ENCODE measurements at regions not wholly inside any gene's neighbourhood (a gene's known extent, or its start where the extent isn't known, plus 50 kb on each side); places are given as distances from the start of the nearest gene placed in this dataset.

DNA sequence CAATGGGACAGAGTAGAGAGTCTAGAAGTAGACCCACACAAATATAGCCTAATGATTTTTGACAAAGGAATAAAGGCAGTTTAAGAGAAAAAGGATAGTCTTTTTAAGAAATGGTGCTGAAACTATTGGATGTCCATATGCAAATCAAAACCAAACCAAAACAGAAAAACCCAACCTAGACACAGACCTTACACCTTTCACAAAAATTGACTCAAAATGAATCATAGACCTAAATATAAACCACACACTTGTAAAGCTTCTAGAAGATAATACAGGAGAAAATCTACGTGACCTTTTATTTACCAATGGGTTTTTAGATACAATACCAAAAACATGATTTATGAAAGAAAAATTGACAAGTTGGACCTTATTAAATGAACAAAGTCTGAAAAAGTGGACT, 66.4 kb upstream of the MPHOSPH6 start:
- TF ChIP-seq, protein P1, sequence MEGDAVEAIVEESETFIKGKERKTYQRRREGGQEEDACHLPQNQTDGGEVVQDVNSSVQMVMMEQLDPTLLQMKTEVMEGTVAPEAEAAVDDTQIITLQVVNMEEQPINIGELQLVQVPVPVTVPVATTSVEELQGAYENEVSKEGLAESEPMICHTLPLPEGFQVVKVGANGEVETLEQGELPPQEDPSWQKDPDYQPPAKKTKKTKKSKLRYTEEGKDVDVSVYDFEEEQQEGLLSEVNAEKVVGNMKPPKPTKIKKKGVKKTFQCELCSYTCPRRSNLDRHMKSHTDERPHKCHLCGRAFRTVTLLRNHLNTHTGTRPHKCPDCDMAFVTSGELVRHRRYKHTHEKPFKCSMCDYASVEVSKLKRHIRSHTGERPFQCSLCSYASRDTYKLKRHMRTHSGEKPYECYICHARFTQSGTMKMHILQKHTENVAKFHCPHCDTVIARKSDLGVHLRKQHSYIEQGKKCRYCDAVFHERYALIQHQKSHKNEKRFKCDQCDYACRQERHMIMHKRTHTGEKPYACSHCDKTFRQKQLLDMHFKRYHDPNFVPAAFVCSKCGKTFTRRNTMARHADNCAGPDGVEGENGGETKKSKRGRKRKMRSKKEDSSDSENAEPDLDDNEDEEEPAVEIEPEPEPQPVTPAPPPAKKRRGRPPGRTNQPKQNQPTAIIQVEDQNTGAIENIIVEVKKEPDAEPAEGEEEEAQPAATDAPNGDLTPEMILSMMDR (IDR thresholded peaks at IDR 0.05), result no peak
- TF ChIP-seq YY1 (IDR thresholded peaks at IDR 0.05; ENCODE audit: low read depth), result no peak
- no peak for TF ChIP-seq RAD21 (IDR thresholded peaks at IDR 0.05; ENCODE audit: low read length)
- no peak for TF ChIP-seq JUND (IDR thresholded peaks at IDR 0.05)
- no peak for TF ChIP-seq REST (IDR thresholded peaks at IDR 0.05; ENCODE audit: low read depth, low read length)
- no peak for TF ChIP-seq MEF2A (IDR thresholded peaks at IDR 0.05; ENCODE audit: borderline replicate concordance, low read depth)

All from SK-N-SH (cell line).